Prostate gland (tissue), 1 donor: ENCODE measurements at regions not wholly inside any gene's neighbourhood (a gene's known extent, or its start where the extent isn't known, plus 50 kb on each side); places are given as distances from the start of the nearest gene placed in this dataset.

Experiments
- POLR2A ChIP-seq: fragments of 450-650 bp; IDR thresholded peaks from one replicate; pipeline ENCODE4 v1.6.1; 2016; ENCODE audit warnings: antibody characterized with exemption, mild to moderate bottlenecking
- POLR2AphosphoS5 ChIP-seq: sonication (generic); formaldehyde crosslinking; IDR thresholded peaks from one replicate; pipeline ENCODE4 v1.6.1; 2017; ENCODE audit warnings: antibody characterized with exemption

DNA sequence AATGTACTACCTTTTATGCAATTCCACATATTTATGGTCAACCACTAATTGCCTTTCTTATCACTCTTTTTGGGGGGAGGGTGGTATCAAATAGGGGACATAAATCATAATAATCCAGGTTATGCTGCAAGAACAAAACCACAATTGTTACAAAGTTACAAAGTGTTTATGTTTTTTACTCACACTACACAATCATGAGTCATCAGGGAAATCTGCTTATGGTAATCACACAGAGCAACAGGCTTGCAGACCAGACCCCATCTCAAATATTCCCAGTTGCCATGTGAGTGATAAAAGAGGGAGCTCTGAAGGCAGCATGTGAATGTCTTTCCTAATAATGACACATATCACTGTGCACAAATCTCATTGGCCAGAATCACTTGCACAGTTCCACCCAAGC is 304.7 kb upstream of the TMEFF2 start:
- TF ChIP-seq POLR2AphosphoS5 (no peak), POLR2A (no peak)
